T follicular helper cell (primary cell): ENCODE measurements at regions not wholly inside any gene's neighbourhood (a gene's known extent, or its start where the extent isn't known, plus 50 kb on each side); places are given as distances from the start of the nearest gene placed in this dataset.
"Not testable (repeated sequence)": the region's sequence is repeated elsewhere in the genome, so short reads cannot be mapped to it uniquely, and the experiment has no call there.

Experiments used
- DNase-seq: peaks from one replicate; pipeline ENCODE4 v3.0.0-alpha.2; 2020; ENCODE audit warnings: low read depth

GRCh38 chr2:216992056-216992675 is 132.3 kb upstream of the TNP1 start:
- DNase-seq, result no peak

- no peak for DNase-seq
These were observed 131.7 kb upstream of the TNP1 start for GRCh38 chr2:216991563-216991962.

GRCh38 chr2:216989340-216990129 is 129.7 kb upstream of the TNP1 start:
- no peak for DNase-seq

- no peak for DNase-seq
These were observed 127.5 kb upstream of the TNP1 start for GRCh38 chr2:216987252-216987821.

GRCh38 chr2:216985658-216986141 is 125.8 kb upstream of the TNP1 start:
- DNase-seq, result no peak

GRCh38 chr2:216984937-216985336 is 125.1 kb upstream of the TNP1 start:
- DNase-seq, result no peak

GRCh38 chr2:216981951-216982350 is 122.1 kb upstream of the TNP1 start:
- DNase-seq, result not testable (repeated sequence)

- not testable (repeated sequence) for DNase-seq
These were observed 120.6 kb upstream of the TNP1 start for GRCh38 chr2:216980510-216980909.

GRCh38 chr2:216974321-216975302 is 114.7 kb upstream of the TNP1 start:
- DNase-seq, result no peak

GRCh38 chr2:216971593-216971992 is 111.7 kb upstream of the TNP1 start:
- DNase-seq, result no peak

- DNase-seq, result no peak
These were observed 110.6 kb upstream of the TNP1 start for GRCh38 chr2:216970359-216970915.

- no peak for DNase-seq
These were observed 108.0 kb upstream of the TNP1 start for GRCh38 chr2:216967889-216968288.

- no peak for DNase-seq
These were observed 100.9 kb upstream of the TNP1 start for GRCh38 chr2:216960671-216961268.

GRCh38 chr2:216959433-216959832 is 99.6 kb upstream of the TNP1 start:
- DNase-seq, result no peak

GRCh38 chr2:216956820-216957493 is 97.1 kb upstream of the TNP1 start:
- no peak for DNase-seq

GRCh38 chr2:216951171-216951570 is 91.3 kb upstream of the TNP1 start:
- DNase-seq, result no peak

- DNase-seq, result no peak
These were observed 90.7 kb upstream of the TNP1 start for GRCh38 chr2:216950547-216950946.

- no peak for DNase-seq
These were observed 90.0 kb upstream of the TNP1 start for GRCh38 chr2:216949700-216950413.

GRCh38 chr2:216947055-216947454 is 87.2 kb upstream of the TNP1 start:
- no peak for DNase-seq

- DNase-seq, result no peak
These were observed 84.9 kb upstream of the TNP1 start for GRCh38 chr2:216944733-216945132.
